Lower leg skin (tissue), 3 donors: ENCODE measurements at regions not wholly inside any gene's neighbourhood (a gene's known extent, or its start where the extent isn't known, plus 50 kb on each side); places are given as distances from the start of the nearest gene placed in this dataset.

Experiments
- POLR2A ChIP-seq, 2 donors: fragments of 450-650 bp; IDR thresholded peaks; one replicate each; pipeline ENCODE4 v1.6.1; 2016 to 2017; ENCODE audit warnings: antibody characterized with exemption in 2 of 2, mild to moderate bottlenecking in 1 of 2, moderate library complexity in 1 of 2
- TF ChIP-seq, protein P1 (sequence below), 3 donors: fragments of 450-650 bp; IDR thresholded peaks; one replicate each; pipeline ENCODE4 v1.5.1; 2016; ENCODE audit warnings: antibody characterized with exemption in 3 of 3, mild to moderate bottlenecking in 3 of 3, moderate library complexity in 2 of 3

DNA sequence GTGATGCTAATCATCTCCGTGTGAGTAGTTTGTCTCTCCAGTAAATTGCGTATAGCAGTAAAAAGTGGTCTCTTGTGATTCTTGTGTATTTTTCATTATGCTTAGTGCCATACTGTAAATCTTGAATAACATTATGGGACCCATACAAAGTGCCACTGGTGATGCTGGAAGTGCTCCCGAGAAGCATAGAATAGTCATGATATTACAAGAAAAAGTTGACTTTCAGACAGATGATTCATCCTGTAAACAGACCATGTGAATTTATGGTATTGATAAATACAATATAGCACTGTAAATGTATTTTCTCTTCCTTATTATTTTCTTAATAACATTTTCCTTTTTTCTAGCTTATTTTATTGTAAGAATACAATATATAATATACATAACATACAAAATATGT lies 74.6 kb upstream of the CDK6 start:
- no peak for TF ChIP-seq POLR2A (IDR thresholded peaks at IDR 0.05)
- TF ChIP-seq, protein P1, sequence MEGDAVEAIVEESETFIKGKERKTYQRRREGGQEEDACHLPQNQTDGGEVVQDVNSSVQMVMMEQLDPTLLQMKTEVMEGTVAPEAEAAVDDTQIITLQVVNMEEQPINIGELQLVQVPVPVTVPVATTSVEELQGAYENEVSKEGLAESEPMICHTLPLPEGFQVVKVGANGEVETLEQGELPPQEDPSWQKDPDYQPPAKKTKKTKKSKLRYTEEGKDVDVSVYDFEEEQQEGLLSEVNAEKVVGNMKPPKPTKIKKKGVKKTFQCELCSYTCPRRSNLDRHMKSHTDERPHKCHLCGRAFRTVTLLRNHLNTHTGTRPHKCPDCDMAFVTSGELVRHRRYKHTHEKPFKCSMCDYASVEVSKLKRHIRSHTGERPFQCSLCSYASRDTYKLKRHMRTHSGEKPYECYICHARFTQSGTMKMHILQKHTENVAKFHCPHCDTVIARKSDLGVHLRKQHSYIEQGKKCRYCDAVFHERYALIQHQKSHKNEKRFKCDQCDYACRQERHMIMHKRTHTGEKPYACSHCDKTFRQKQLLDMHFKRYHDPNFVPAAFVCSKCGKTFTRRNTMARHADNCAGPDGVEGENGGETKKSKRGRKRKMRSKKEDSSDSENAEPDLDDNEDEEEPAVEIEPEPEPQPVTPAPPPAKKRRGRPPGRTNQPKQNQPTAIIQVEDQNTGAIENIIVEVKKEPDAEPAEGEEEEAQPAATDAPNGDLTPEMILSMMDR (IDR thresholded peaks at IDR 0.05), result no peak
